GM18520 (cell line): ENCODE measurements at regions not wholly inside any gene's neighbourhood (a gene's known extent, or its start where the extent isn't known, plus 50 kb on each side); places are given as distances from the start of the nearest gene placed in this dataset.
A peak's percentile ranks its signal among the peaks of the same experiment; 100 is the strongest.

Source experiments
- ATAC-seq: cut with Tn5 transposase; IDR thresholded peaks from one replicate; pipeline ENCODE4 v1.9.1; 2021; ENCODE audit not compliant: unreplicated experiment

GRCh38 chr1:184141361-184141880 is 89.9 kb downstream of the TSEN15 start:
- ATAC-seq, result no peak

- no peak for ATAC-seq
Measured at GRCh38 chr1:184143449-184143848, 91.9 kb downstream of the TSEN15 start.

GRCh38 chr1:184145083-184145482 is 93.6 kb downstream of the TSEN15 start:
- no peak for ATAC-seq

- ATAC-seq, result no peak
Measured at GRCh38 chr1:184146202-184146601, 94.7 kb downstream of the TSEN15 start.

GRCh38 chr1:184150776-184151531 is 99.4 kb downstream of the TSEN15 start:
- no peak for ATAC-seq

GRCh38 chr1:184152434-184152898 is 100.9 kb downstream of the TSEN15 start:
- ATAC-seq, result no peak

GRCh38 chr1:184152974-184153373 is 101.4 kb downstream of the TSEN15 start:
- no peak for ATAC-seq

- no peak for ATAC-seq
Measured at GRCh38 chr1:184153731-184154130, 102.2 kb downstream of the TSEN15 start.

GRCh38 chr1:184156521-184157393 is 105.2 kb downstream of the TSEN15 start:
- no peak for ATAC-seq

- no peak for ATAC-seq
Measured at GRCh38 chr1:184157394-184157742, 105.8 kb downstream of the TSEN15 start.

- no peak for ATAC-seq
Measured at GRCh38 chr1:184158896-184159681, 107.6 kb downstream of the TSEN15 start.

- ATAC-seq, result peak; percentile 45
Measured at GRCh38 chr1:184160236-184160635, 108.7 kb downstream of the TSEN15 start.

GRCh38 chr1:184161071-184161698 is 109.7 kb downstream of the TSEN15 start:
- ATAC-seq, result peak; percentile 47

- no peak for ATAC-seq
Measured at GRCh38 chr1:184162281-184162680, 110.8 kb downstream of the TSEN15 start.

GRCh38 chr1:184163674-184164465 is 112.3 kb downstream of the TSEN15 start:
- ATAC-seq, result peak; percentile 49

- no peak for ATAC-seq
Measured at GRCh38 chr1:184164536-184164935, 113.0 kb downstream of the TSEN15 start.

GRCh38 chr1:184166485-184166884 is 115.0 kb downstream of the TSEN15 start:
- no peak for ATAC-seq

- ATAC-seq, result no peak
Measured at GRCh38 chr1:184167352-184167751, 115.8 kb downstream of the TSEN15 start.

GRCh38 chr1:184170719-184171118 is 119.2 kb downstream of the TSEN15 start:
- ATAC-seq, result no peak

GRCh38 chr1:184176058-184176457 is 124.5 kb downstream of the TSEN15 start:
- no peak for ATAC-seq
